Left ventricle myocardium inferior (tissue), 1 donor: ENCODE measurements at regions not wholly inside any gene's neighbourhood (a gene's known extent, or its start where the extent isn't known, plus 50 kb on each side); places are given as distances from the start of the nearest gene placed in this dataset.

Source experiments
- DNase-seq: peaks from one replicate; pipeline ENCODE4 v3.0.0-alpha.2; 2020
- H3K27ac ChIP-seq: fragments of 200-600 bp; replicated peaks from 2 replicates; pipeline ENCODE4 v1.8.0; 2021
- H3K27me3 ChIP-seq: fragments of 200-600 bp; 2 replicates; pipeline ENCODE4 v1.8.0; 2021; ENCODE audit warnings: low read depth
- H3K36me3 ChIP-seq: fragments of 200-600 bp; 2 replicates; pipeline ENCODE4 v1.8.0; 2021
- H3K4me1 ChIP-seq: fragments of 200-600 bp; 2 replicates; pipeline ENCODE4 v1.8.0; 2021
- H3K4me3 ChIP-seq: fragments of 200-600 bp; 2 replicates; pipeline ENCODE4 v1.8.0; 2021; ENCODE audit warnings: mild to moderate bottlenecking, moderate library complexity
- H3K9me3 ChIP-seq: fragments of 200-600 bp; replicated peaks from 2 replicates; pipeline ENCODE4 v1.8.0; 2021
- intact Hi-C: fragments of 100-400 bp; cut with micrococcal nuclease; formaldehyde crosslinking; loops from one replicate; pipeline ENCODE4 v1.11.0; 2022
- TF ChIP-seq, protein P1 (sequence below): fragments of 200-600 bp; IDR thresholded peaks from 2 replicates; pipeline ENCODE4 v1.8.0; 2021; ENCODE audit warnings: antibody characterized with exemption, mild to moderate bottlenecking, borderline replicate concordance
- donor health status: DM: no; HTN: yes; CAD: no; lungs with severe emphysema.

DNA sequence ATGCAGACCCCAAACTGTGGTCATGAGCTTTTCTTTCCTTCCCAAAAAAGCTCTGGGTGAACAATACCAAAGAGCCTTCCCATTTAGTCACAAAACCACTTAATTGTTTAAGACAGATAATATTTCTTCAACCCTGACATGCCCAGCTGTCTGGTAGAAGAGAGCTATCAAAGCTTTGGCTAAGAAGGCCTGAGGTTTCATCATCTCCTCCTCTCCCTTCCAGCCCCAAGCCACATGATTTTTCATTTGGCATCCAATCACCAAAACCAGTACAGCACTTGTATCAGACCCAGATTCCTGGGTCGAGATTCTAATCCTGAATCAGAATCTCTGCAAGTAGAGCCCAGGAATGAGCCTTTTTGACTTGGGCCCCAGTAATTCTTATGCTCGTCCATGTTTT lies 199.6 kb upstream of the TMEM260 start:
- no peaks in the 10 kb centered on the region for H3K27me3 ChIP-seq
- no peaks in the 10 kb centered on the region for H3K36me3 ChIP-seq
- peaks cover 7% of the 10 kb centered on the region for H3K4me1 ChIP-seq
- intact Hi-C loops = no loop called here
- peaks cover 29% of the 10 kb centered on the region for H3K9me3 ChIP-seq
- no peak for DNase-seq
- no peak overlapping the region for H3K4me3 ChIP-seq
- TF ChIP-seq, protein P1, sequence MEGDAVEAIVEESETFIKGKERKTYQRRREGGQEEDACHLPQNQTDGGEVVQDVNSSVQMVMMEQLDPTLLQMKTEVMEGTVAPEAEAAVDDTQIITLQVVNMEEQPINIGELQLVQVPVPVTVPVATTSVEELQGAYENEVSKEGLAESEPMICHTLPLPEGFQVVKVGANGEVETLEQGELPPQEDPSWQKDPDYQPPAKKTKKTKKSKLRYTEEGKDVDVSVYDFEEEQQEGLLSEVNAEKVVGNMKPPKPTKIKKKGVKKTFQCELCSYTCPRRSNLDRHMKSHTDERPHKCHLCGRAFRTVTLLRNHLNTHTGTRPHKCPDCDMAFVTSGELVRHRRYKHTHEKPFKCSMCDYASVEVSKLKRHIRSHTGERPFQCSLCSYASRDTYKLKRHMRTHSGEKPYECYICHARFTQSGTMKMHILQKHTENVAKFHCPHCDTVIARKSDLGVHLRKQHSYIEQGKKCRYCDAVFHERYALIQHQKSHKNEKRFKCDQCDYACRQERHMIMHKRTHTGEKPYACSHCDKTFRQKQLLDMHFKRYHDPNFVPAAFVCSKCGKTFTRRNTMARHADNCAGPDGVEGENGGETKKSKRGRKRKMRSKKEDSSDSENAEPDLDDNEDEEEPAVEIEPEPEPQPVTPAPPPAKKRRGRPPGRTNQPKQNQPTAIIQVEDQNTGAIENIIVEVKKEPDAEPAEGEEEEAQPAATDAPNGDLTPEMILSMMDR = no peak
- H3K27ac ChIP-seq = no peak overlapping the region

DNA sequence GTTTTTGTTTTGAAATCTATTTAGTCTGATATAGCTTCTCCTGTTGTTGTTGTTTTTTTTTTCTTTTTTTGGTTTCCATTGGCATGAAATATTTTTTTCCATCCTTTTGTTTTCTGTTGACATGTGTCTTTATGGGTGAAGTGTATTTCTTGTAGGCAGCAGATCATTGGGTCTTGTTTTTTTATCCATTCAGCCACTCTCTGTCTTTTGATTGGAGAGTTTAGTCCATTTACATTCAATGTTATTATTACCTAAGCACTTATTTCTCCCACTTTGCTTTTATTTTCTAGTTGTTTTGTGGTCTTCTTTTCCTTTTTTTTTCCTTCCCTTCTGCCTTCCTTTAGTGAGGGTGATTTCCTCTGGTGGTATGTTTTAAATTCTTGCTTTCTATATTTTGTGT lies 193.6 kb upstream of the TMEM260 start:
- no peak overlapping the region for H3K4me3 ChIP-seq
- DNase-seq = no peak
- H3K9me3 ChIP-seq = peaks cover 49% of the 10 kb centered on the region
- H3K36me3 ChIP-seq = no peaks in the 10 kb centered on the region
- no peaks in the 10 kb centered on the region for H3K27me3 ChIP-seq
- H3K4me1 ChIP-seq = no peaks in the 10 kb centered on the region
- H3K27ac ChIP-seq = no peak overlapping the region
- intact Hi-C loops = no loop called here
- TF ChIP-seq, protein P1 = no peak

DNA sequence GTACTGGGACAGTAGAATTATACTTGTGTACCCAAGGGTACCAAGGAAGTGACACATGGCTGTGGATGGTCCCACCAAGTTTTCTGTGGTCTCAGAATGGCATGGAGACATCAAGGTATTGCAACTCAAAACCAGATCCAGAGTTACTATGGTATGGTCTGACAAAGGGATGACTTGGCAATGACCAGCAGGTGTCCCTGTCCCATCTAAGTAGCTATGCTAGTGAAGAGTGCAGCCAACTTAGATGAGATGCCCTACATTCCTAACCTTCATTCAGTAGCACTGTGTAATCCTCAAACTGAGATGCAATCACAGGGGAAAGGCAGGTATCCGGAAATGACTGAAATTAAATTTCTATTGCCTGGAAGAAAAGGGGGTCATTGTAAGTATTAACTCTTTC lies 188.7 kb upstream of the TMEM260 start:
- intact Hi-C loops = no loop called here
- peaks cover 11% of the 10 kb centered on the region for H3K9me3 ChIP-seq
- DNase-seq = no peak
- H3K27me3 ChIP-seq = no peaks in the 10 kb centered on the region
- no peak overlapping the region for H3K4me3 ChIP-seq
- H3K4me1 ChIP-seq = peaks cover 3% of the 10 kb centered on the region
- no peak overlapping the region for H3K27ac ChIP-seq
- TF ChIP-seq, protein P1 = no peak
- no peaks in the 10 kb centered on the region for H3K36me3 ChIP-seq

DNA sequence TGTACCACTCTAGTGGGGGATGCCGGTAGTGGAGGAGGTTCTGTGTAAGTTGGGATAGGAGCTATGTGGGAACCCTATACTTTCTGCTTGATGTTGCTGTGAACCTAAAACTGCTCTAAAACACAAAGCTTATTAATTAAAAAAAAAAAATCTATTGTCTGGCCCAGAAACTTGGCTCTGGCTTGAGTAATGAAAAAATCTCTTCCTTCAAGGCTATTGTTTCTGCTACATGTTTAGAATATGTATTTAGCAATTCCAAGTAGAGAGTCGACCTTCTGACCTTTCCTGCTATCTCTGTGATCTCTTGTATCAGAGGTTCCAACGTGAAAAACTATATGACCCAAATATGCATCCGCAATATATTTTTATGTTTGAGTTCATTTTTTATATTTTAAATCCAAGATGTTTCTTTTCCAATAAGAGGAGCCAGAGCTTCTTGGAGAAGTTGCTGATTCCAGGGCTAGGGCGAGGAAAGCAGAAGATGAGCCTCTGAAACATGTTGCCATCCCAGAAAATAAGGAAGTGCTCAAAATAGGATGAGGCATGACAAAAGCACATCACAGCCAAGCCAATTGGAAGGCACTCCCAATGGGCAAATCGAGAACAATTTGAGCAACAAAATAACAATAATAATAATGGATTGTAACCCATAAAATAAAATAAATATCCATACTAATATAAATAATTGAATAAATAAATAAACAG lies 184.6 kb upstream of the TMEM260 start:
- no peaks in the 10 kb centered on the region for H3K9me3 ChIP-seq
- no peak overlapping the region for H3K27ac ChIP-seq
- no peak overlapping the region for H3K4me3 ChIP-seq
- no peaks in the 10 kb centered on the region for H3K27me3 ChIP-seq
- peaks cover 3% of the 10 kb centered on the region for H3K4me1 ChIP-seq
- TF ChIP-seq, protein P1 = no peak
- intact Hi-C loops = no loop called here
- no peaks in the 10 kb centered on the region for H3K36me3 ChIP-seq
- DNase-seq = no peak

DNA sequence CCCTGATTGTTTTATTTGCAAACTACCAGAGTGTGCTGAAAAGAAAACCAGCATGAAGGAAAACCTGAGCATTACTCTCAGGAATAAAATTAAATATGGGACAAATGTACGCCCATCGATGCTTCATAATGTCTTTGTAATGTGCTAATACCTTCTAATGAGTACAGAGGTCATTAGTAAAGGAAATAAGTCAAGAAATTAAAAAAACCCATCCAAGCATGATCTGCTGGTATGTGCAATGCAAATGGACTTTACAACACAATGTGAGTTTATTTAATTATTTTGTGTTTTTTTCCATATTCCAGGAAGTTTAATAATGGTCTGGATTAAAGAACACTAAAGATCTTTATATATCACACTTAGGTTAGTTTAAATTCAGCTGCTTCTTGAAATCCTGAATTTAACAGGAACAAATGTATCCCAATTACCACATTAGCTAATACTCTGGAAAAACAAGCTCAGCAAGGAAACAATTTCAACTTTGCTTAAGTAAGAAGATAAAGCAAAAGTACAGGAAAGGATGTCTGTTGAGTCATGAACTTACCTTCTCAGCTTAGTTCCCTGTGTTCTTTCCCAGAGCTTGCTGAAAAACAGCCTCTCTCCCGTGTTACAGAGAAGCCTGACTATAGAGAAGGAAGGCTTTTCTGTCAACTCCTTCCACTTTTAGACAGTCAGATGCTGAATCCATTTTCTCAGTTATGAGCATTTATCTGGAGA lies 179.3 kb upstream of the TMEM260 start:
- intact Hi-C loops = no loop called here
- H3K27ac ChIP-seq = no peak overlapping the region
- H3K36me3 ChIP-seq = no peaks in the 10 kb centered on the region
- DNase-seq = no peak
- no peaks in the 10 kb centered on the region for H3K27me3 ChIP-seq
- H3K4me1 ChIP-seq = no peaks in the 10 kb centered on the region
- H3K9me3 ChIP-seq = no peaks in the 10 kb centered on the region
- H3K4me3 ChIP-seq = no peak overlapping the region
- TF ChIP-seq, protein P1 = no peak
